HG03097 (cell line): ENCODE measurements at regions not wholly inside any gene's neighbourhood (a gene's known extent, or its start where the extent isn't known, plus 50 kb on each side); places are given as distances from the start of the nearest gene placed in this dataset.
"Not testable (repeated sequence)": the region's sequence is repeated elsewhere in the genome, so short reads cannot be mapped to it uniquely, and the experiment has no call there.

ENCODE experiments used
- ATAC-seq: cut with Tn5 transposase; IDR thresholded peaks from one replicate; pipeline ENCODE4 v1.9.1; 2021; ENCODE audit not compliant: unreplicated experiment, low FRiP score

GRCh38 chr1:8230292-8230621 is 87.7 kb upstream of the SLC45A1 start:
- no peak for ATAC-seq

GRCh38 chr1:8228253-8228652 is 89.7 kb upstream of the SLC45A1 start:
- ATAC-seq: no peak

- ATAC-seq: not testable (repeated sequence)
Measured at GRCh38 chr1:8227674-8228073, 90.2 kb upstream of the SLC45A1 start.

GRCh38 chr1:8226747-8227146 is 91.2 kb upstream of the SLC45A1 start:
- no peak for ATAC-seq

DNA sequence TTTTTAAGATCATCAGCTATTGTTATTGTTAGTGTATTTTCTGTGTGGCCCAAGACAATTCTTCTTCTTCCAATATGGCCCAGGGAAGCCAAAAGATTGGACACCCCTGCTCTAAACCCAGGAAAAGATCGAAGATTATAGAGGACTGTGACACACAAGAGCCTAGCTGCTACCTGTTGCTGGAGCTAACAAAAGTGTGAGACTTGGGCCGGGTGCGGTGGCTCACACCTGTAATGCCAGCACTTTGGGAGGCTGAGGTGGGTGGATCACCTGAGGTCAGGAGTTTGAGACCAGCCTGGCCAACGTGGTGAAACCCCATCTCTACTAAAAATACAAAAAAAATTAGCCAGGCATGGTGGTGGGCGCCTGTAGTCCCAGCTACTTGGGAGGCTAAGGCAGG is 91.9 kb upstream of the SLC45A1 start:
- ATAC-seq: not testable (repeated sequence)

DNA sequence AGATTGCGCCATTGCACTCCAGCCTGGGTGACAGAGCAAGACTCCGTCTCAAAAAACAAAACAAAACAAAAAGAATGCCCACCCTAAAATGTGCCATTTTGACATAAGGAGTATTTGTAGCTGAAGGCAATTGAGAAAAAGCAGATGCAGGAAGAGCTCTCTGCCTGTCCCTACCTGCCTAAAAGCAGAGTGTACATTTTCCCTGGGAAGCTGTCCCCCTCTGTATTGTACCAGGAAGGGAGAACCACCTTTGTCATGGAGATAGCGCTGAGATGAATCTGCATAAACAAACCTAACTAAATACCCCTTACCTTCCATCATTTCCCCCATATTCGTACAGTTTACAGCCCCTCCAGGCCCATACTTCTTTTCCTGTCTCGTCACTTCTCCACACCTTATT is 94.4 kb upstream of the SLC45A1 start:
- no peak for ATAC-seq

GRCh38 chr1:8222789-8223188 is 95.1 kb upstream of the SLC45A1 start:
- no peak for ATAC-seq

- no peak for ATAC-seq
Measured at GRCh38 chr1:8219530-8219929, 98.4 kb upstream of the SLC45A1 start.

GRCh38 chr1:8218351-8219092 is 99.4 kb upstream of the SLC45A1 start:
- ATAC-seq: no peak

DNA sequence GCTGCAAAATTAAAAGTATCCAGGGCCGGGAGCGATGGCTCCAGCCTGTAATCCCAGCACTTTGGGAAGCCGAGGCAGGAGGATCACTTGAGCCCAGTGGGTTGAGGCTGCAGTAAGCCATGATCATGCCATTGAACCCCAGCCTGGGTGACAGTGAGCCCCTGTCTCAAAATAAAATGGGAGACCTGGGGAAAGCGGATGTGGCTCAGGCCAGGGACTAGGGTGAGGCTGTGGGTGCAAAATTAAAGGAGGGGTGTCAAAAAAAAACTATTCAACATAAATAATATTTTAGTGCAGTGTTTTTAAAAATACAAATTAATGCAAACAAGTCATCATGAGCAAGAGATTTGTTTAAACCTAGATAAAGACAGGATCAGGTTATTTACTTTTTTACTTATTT is 100.1 kb upstream of the SLC45A1 start:
- ATAC-seq: no peak

- ATAC-seq: no peak
Measured at GRCh38 chr1:8217011-8217711, 100.8 kb upstream of the SLC45A1 start.

GRCh38 chr1:8216005-8216404 is 101.9 kb upstream of the SLC45A1 start:
- ATAC-seq: no peak

DNA sequence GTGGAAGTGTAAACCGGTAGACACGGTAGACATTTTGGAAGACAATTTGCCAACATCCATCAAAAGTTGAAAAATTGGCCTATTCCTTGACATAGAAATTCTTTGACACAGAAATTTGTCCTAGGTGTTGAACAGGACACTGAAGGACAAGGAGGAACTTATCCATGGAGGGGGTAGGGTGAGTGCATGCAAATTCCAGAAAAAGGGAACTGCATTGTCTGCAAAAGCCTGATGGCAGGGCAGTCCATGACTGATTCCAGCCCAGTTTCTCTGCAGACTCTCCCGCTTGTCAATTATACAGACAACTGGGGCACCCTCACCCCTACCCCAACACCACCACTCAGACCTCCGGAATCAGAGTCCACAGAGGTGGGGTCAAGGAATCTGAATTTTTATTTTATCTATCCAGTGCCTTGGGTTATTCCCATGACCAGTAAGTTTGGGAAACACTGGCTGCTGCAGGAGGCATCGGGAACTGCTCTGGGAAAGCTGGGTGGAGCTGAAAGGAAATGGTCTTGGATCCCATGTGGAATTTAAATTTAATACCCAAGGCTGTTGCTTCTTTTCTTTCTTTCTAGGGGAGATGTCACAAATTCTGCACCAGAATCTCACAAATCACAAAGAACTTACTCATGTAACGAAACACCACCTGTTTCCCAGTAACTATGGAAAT is 103.3 kb upstream of the SLC45A1 start:
- no peak for ATAC-seq

DNA sequence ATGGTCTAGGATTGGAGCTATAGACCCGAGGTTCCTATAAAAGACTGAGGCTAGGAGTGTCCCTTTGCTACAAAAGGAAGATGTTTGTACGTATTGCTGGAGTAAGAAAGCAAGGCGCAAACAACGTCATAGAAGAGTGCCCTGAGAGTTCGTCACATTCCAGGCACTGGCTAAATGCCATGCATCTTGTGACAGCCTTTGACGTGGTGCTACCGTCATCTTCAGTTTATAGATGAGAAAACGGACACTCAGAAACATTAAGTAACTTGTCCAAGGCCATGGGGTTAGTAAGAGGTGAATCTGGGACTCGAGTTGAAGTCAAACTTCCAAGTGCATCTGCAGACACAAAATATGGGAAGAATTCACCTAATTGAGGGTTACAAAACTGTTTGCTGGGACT is 104.2 kb upstream of the SLC45A1 start:
- no peak for ATAC-seq

DNA sequence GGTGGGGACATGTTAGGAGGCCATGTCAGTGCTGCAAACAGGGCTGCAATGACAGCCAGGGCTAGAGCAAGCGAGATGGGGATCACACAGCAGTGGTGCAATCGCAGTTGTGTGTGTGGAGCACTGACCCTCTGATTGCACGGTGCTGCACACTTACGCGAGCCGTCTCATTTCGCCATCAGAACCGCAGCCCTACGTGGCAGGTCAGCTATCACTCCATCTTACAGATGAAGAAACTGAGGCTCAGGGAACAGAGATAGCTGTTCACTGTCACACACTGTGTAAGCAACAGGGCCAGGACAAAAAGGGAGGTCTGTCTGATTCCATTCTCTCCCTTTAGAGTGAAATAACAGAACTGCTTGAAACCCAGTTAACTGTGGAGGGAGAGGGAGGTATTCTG is 104.8 kb upstream of the SLC45A1 start:
- no peak for ATAC-seq

GRCh38 chr1:8212580-8213031 is 105.3 kb upstream of the SLC45A1 start:
- no peak for ATAC-seq

GRCh38 chr1:8211883-8212579 is 105.9 kb upstream of the SLC45A1 start:
- no peak for ATAC-seq

GRCh38 chr1:8211251-8211882 is 106.5 kb upstream of the SLC45A1 start:
- no peak for ATAC-seq

DNA sequence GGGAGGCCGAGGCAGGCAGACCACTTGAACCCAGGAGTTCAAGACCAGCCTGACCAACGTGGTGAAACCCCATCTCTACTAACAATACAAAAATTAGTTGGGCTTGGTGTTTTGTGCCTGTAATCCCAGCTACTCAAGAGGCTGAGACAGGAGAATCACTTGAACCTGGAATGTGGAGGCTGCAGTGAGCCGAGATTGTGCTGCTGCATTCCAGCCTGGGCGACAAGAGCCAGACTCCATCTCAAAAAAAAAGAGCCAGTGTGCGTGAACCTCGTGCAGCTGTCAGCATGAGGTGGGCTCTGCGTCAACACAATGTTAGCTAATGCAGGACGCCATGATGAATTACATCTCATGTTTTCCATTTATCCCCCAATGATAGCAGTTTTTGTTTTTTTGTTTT is 110.7 kb upstream of the SLC45A1 start:
- no peak for ATAC-seq

- ATAC-seq: no peak
Measured at GRCh38 chr1:8206391-8206790, 111.5 kb upstream of the SLC45A1 start.

GRCh38 chr1:8205771-8206170 is 112.1 kb upstream of the SLC45A1 start:
- ATAC-seq: no peak
